ENCODE measurements at regions not wholly inside any gene's neighbourhood (a gene's known extent, or its start where the extent isn't known, plus 50 kb on each side); places are given as distances from the start of the nearest gene placed in this dataset.

- no peak for DNase-seq (ENCODE audit: low spot score)
- intact Hi-C loops (cut with DNase I), result no loop called here
- ATAC-seq, result no peak
Observed at GRCh38 chr2:240249423-240250149, 109.1 kb upstream of the OTOS start.

GRCh38 chr2:240250150-240250984 is 109.9 kb upstream of the OTOS start:
- DNase-seq (ENCODE audit: low spot score), result peak; percentile 63
- intact Hi-C loops (cut with DNase I), result no loop called here
- ATAC-seq, result no peak

GRCh38 chr2:240250985-240251847 is 110.8 kb upstream of the OTOS start:
- intact Hi-C loops (cut with DNase I), result no loop called here
- DNase-seq (ENCODE audit: low spot score), result peak; percentile 92
- ATAC-seq, result peak; percentile 95

- intact Hi-C loops (cut with DNase I), result no loop called here
- ATAC-seq (no peak), DNase-seq (ENCODE audit: low spot score) (no peak)
Observed at GRCh38 chr2:240251848-240252190, 111.4 kb upstream of the OTOS start.

GRCh38 chr2:240252191-240252871 is 111.9 kb upstream of the OTOS start:
- no peak for ATAC-seq
- peak; percentile 61 for DNase-seq (ENCODE audit: low spot score)
- intact Hi-C loops (cut with DNase I), result no loop called here

GRCh38 chr2:240252872-240253511 is 112.5 kb upstream of the OTOS start:
- no peak for ATAC-seq
- DNase-seq (ENCODE audit: low spot score), result no peak
- intact Hi-C loops (cut with DNase I), result no loop called here

GRCh38 chr2:240253583-240254145 is 113.2 kb upstream of the OTOS start:
- intact Hi-C loops (cut with DNase I), result no loop called here
- no peak for ATAC-seq

GRCh38 chr2:240254337-240255164 is 114.1 kb upstream of the OTOS start:
- ATAC-seq (no peak), DNase-seq (ENCODE audit: low spot score) (no peak)
- intact Hi-C loops (cut with DNase I), result no loop called here

More at GRCh38 chr2:240253583-240254145, 113.2 kb upstream of the OTOS start:
- DNase-seq (ENCODE audit: low spot score), result no peak

- DNase-seq (ENCODE audit: low spot score), result no peak
- intact Hi-C loops (cut with DNase I), result no loop called here
- no peak for ATAC-seq
Observed at GRCh38 chr2:240255165-240255491, 114.7 kb upstream of the OTOS start.

GRCh38 chr2:240255811-240256703 is 115.6 kb upstream of the OTOS start:
- DNase-seq (ENCODE audit: low spot score), result no peak
- no peak for ATAC-seq
- intact Hi-C loops (cut with DNase I), result no loop called here

- DNase-seq (ENCODE audit: low spot score) (no peak), ATAC-seq (no peak)
- intact Hi-C loops (cut with DNase I), result no loop called here
Observed at GRCh38 chr2:240256704-240257637, 116.5 kb upstream of the OTOS start.

- intact Hi-C loops (cut with DNase I), result no loop called here
- ATAC-seq (no peak), DNase-seq (ENCODE audit: low spot score) (no peak)
Observed at GRCh38 chr2:240257940-240258580, 117.6 kb upstream of the OTOS start.

GRCh38 chr2:240258685-240259084 is 118.2 kb upstream of the OTOS start:
- DNase-seq (ENCODE audit: low spot score) (no peak), ATAC-seq (no peak)
- intact Hi-C loops (cut with DNase I), result no loop called here

- ATAC-seq (peak; percentile 58), DNase-seq (ENCODE audit: low spot score) (no peak)
- intact Hi-C loops (cut with DNase I), result no loop called here
Observed at GRCh38 chr2:240259201-240259923, 118.9 kb upstream of the OTOS start.

Data from sciatic nerve (tissue), 2 donors.